Neural progenitor cell (in vitro differentiated cells): ENCODE measurements at regions not wholly inside any gene's neighbourhood (a gene's known extent, or its start where the extent isn't known, plus 50 kb on each side); places are given as distances from the start of the nearest gene placed in this dataset.
"Not testable (repeated sequence)": the region's sequence is repeated elsewhere in the genome, so short reads cannot be mapped to it uniquely, and the experiment has no call there.

Experiments
- EZH2phosphoT487 ChIP-seq: fragments of 200-600 bp; sonication (generic); IDR thresholded peaks from 2 replicates; pipeline ENCODE4 v1.6.1; 2017; ENCODE audit warnings: antibody characterized with exemption
- TF ChIP-seq, protein P1 (sequence below): fragments of 200-600 bp; sonication (generic); IDR thresholded peaks from 2 replicates; pipeline ENCODE4 v1.5.1; 2017; ENCODE audit warnings: antibody characterized with exemption, mild to moderate bottlenecking

DNA sequence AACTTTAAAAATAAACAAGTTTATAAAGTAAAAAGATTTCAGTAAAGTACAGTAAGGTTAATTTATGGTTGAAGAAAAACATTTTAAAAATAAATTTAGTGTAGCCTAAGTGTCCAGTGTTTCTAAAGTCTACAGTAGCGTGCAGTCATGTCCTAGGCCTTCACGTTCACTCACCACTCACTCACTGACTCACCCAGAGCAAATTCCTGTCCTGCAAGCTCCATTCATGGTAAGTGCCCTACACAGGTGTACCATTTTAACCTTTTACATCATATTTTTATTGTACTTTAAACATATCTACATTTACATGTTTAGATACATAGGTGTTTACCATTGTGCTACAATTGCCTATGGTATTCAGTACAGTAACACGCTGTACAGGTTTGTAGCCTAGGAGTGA, 81.4 kb downstream of the PRL start:
- TF ChIP-seq, protein P1, sequence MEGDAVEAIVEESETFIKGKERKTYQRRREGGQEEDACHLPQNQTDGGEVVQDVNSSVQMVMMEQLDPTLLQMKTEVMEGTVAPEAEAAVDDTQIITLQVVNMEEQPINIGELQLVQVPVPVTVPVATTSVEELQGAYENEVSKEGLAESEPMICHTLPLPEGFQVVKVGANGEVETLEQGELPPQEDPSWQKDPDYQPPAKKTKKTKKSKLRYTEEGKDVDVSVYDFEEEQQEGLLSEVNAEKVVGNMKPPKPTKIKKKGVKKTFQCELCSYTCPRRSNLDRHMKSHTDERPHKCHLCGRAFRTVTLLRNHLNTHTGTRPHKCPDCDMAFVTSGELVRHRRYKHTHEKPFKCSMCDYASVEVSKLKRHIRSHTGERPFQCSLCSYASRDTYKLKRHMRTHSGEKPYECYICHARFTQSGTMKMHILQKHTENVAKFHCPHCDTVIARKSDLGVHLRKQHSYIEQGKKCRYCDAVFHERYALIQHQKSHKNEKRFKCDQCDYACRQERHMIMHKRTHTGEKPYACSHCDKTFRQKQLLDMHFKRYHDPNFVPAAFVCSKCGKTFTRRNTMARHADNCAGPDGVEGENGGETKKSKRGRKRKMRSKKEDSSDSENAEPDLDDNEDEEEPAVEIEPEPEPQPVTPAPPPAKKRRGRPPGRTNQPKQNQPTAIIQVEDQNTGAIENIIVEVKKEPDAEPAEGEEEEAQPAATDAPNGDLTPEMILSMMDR: not testable (repeated sequence)
- TF ChIP-seq EZH2phosphoT487: not testable (repeated sequence)
